Karpas-422 (cell line): ENCODE measurements at regions not wholly inside any gene's neighbourhood (a gene's known extent, or its start where the extent isn't known, plus 50 kb on each side); places are given as distances from the start of the nearest gene placed in this dataset.

Experiments
- DNase-seq: peaks from one replicate; pipeline ENCODE4 v3.0.0-alpha.2; 2015
- H2AFZ ChIP-seq: fragments of 200-600 bp; sonication (generic); 2 replicates; pipeline ENCODE4 v1.6.1; 2014; ENCODE audit warnings: antibody characterized with exemption, low read length, mixed read lengths
- H3K27ac ChIP-seq: fragments of 200-600 bp; sonication (generic); 2 replicates; pipeline ENCODE4 v1.5.1; 2014; ENCODE audit warnings: mild to moderate bottlenecking, low read length, moderate library complexity
- H3K27me3 ChIP-seq: fragments of 200-600 bp; sonication (generic); 2 replicates; pipeline ENCODE4 v1.6.1; 2014; ENCODE audit warnings: low read length, mixed read lengths
- H3K36me3 ChIP-seq: fragments of 200-600 bp; sonication (generic); 2 replicates; pipeline ENCODE4 v1.6.1; 2014; ENCODE audit warnings: low read length, mixed read lengths; ENCODE audit not compliant: insufficient read depth
- H3K4me1 ChIP-seq: fragments of 200-600 bp; sonication (generic); 2 replicates; pipeline ENCODE4 v1.6.1; 2014; ENCODE audit warnings: mild to moderate bottlenecking, low read length, mixed read lengths
- H3K4me2 ChIP-seq: fragments of 200-600 bp; sonication (generic); 2 replicates; pipeline ENCODE4 v1.6.1; 2014; ENCODE audit warnings: low read length, low read depth, mild to moderate bottlenecking; ENCODE audit not compliant: poor library complexity, severe bottlenecking
- H3K4me3 ChIP-seq: fragments of 200-600 bp; sonication (generic); 2 replicates; pipeline ENCODE4 v1.5.1; 2014; ENCODE audit warnings: mild to moderate bottlenecking, antibody characterized with exemption, low read length, mixed read lengths
- H3K79me2 ChIP-seq: fragments of 200-600 bp; sonication (generic); 2 replicates; pipeline ENCODE4 v1.6.1; 2014; ENCODE audit warnings: mild to moderate bottlenecking, low read length, mixed read lengths
- H3K9ac ChIP-seq: fragments of 200-600 bp; sonication (generic); 2 replicates; pipeline ENCODE4 v1.6.0; 2014; ENCODE audit warnings: low read length
- H3K9me2 ChIP-seq: fragments of 200-600 bp; sonication (generic), shearing (Covaris generic); replicated peaks from 2 replicates; pipeline ENCODE4 v1.6.0; 2014; ENCODE audit warnings: mild to moderate bottlenecking, low read length, moderate library complexity; ENCODE audit not compliant: insufficient read depth
- H3K9me3 ChIP-seq: fragments of 300-700, 200-600 bp; sonication (generic); 2 replicates; pipeline ENCODE4 v1.6.1; 2014; ENCODE audit warnings: low read length, mixed read lengths
- H4K20me1 ChIP-seq: fragments of 200-600 bp; sonication (generic); 2 replicates; pipeline ENCODE4 v1.6.1; 2014; ENCODE audit warnings: mild to moderate bottlenecking, antibody characterized with exemption, low read length, low read depth; ENCODE audit not compliant: insufficient read depth

GRCh38 chr10:78784546-78784945 lies 284.2 kb upstream of the ZMIZ1 start:
- no peaks in the 10 kb centered on the region for H3K9me3 ChIP-seq
- no peaks in the 10 kb centered on the region for H3K36me3 ChIP-seq
- H3K9ac ChIP-seq: no peak overlapping the region
- no peak overlapping the region for H2AFZ ChIP-seq
- H3K9me2 ChIP-seq: no peaks in the 10 kb centered on the region
- no peaks in the 10 kb centered on the region; the same call in 1 of the 2 replicates for H4K20me1 ChIP-seq
- H3K4me2 ChIP-seq: no peak overlapping the region
- peaks cover 9% of the 10 kb centered on the region for H3K4me1 ChIP-seq
- H3K79me2 ChIP-seq: no peaks in the 10 kb centered on the region
- DNase-seq: no peak
- H3K4me3 ChIP-seq: no peak overlapping the region
- H3K27ac ChIP-seq: no peak overlapping the region
- no peaks in the 10 kb centered on the region for H3K27me3 ChIP-seq

GRCh38 chr10:78785066-78785465 lies 283.7 kb upstream of the ZMIZ1 start:
- Histone ChIP-seq H3K9me2 (no peaks in the 10 kb centered on the region), H3K79me2 (no peaks in the 10 kb centered on the region), H3K4me2 (no peak overlapping the region), H3K36me3 (no peaks in the 10 kb centered on the region), H3K9me3 (no peaks in the 10 kb centered on the region), H3K27me3 (no peaks in the 10 kb centered on the region), H3K4me1 (peaks cover 9% of the 10 kb centered on the region), H4K20me1 (no peaks in the 10 kb centered on the region; the same call in 1 of the 2 replicates), H3K4me3 (no peak overlapping the region), H3K27ac (no peak overlapping the region), H3K9ac (no peak overlapping the region), H2AFZ (no peak overlapping the region)
- no peak for DNase-seq

DNA sequence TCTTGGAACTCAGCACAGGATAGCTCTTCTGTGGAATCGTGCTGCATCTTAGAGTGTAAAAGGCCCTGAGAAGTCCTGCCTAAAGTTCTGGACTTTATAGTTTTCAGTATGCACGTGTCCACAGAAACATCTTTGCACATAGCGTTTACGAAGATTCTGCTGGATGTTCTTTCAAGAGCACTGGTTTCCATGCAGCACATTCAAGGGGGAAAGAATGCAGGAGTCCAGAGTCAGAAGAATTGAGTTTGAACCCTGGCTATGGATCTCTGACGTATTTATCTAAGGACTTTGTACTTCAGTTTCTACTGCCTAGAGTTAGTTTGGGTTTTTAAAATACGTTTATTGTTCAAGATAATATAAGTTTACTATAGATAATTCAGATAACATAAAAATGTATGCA lies 282.8 kb upstream of the ZMIZ1 start:
- no peaks in the 10 kb centered on the region for H3K27me3 ChIP-seq
- no peak overlapping the region for H3K4me3 ChIP-seq
- H4K20me1 ChIP-seq: no peaks in the 10 kb centered on the region
- H3K9me3 ChIP-seq: no peaks in the 10 kb centered on the region
- no peak overlapping the region for H2AFZ ChIP-seq
- H3K9me2 ChIP-seq: no peaks in the 10 kb centered on the region
- H3K4me2 ChIP-seq: no peak overlapping the region
- peaks cover 9% of the 10 kb centered on the region for H3K4me1 ChIP-seq
- H3K9ac ChIP-seq: no peak overlapping the region
- no peak for DNase-seq
- no peaks in the 10 kb centered on the region for H3K79me2 ChIP-seq
- H3K27ac ChIP-seq: no peak overlapping the region
- H3K36me3 ChIP-seq: no peaks in the 10 kb centered on the region

- no peak for DNase-seq
- no peaks in the 10 kb centered on the region for H4K20me1 ChIP-seq
- H3K9me3 ChIP-seq: no peaks in the 10 kb centered on the region
- no peak overlapping the region for H2AFZ ChIP-seq
- H3K36me3 ChIP-seq: no peaks in the 10 kb centered on the region
- H3K4me3 ChIP-seq: no peak overlapping the region
- no peaks in the 10 kb centered on the region for H3K79me2 ChIP-seq
- no peak overlapping the region for H3K4me2 ChIP-seq
- H3K27me3 ChIP-seq: no peaks in the 10 kb centered on the region
- H3K9me2 ChIP-seq: no peaks in the 10 kb centered on the region
- H3K27ac ChIP-seq: no peak overlapping the region
- no peak overlapping the region for H3K9ac ChIP-seq
- peaks cover 9% of the 10 kb centered on the region for H3K4me1 ChIP-seq
These were observed 281.6 kb upstream of the ZMIZ1 start for GRCh38 chr10:78787125-78787524.

DNA sequence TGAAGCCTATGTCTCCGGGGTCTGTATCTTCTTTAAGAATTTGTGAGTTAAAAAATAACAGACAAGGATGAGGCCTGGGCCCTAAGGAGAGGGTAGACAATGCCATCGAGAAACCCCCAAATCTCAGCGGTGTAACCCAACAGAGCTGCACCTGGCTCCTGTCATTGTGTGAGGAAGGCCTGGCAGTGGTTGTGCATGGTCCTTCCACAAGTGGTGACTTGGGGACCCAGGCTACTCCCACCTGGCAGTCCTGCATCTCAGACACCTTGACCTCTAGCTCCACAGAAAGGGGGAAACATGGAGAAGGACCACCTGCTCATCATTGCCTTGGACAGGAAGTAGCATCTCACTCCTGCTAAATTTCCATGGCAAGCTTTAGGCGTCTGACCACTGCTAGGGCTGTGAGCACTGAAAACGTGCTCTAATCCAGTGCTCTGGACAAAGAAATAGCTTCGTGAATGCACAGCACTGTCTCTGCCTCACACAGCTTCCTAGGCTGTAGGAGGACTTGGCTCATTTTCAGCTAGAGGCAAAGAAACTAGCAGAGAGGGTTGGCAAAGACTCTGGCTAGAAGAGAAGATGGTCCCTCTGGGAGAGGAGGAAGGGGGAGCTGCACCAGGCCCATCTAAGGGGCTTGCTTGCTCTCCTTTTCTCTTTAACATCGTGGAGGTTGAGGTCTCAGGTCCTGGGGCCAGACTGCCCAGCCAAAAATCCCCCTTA lies 273.9 kb upstream of the ZMIZ1 start:
- no peak for DNase-seq
- Histone ChIP-seq H4K20me1 (no peaks in the 10 kb centered on the region), H3K79me2 (no peaks in the 10 kb centered on the region), H3K9ac (no peak overlapping the region), H3K9me3 (no peaks in the 10 kb centered on the region), H3K4me3 (no peak overlapping the region), H3K9me2 (no peaks in the 10 kb centered on the region), H3K4me1 (no peaks in the 10 kb centered on the region), H3K36me3 (no peaks in the 10 kb centered on the region), H3K4me2 (no peak overlapping the region), H3K27me3 (no peaks in the 10 kb centered on the region), H2AFZ (no peak overlapping the region), H3K27ac (no peak overlapping the region)

- H4K20me1 ChIP-seq: no peaks in the 10 kb centered on the region
- no peaks in the 10 kb centered on the region for H3K9me2 ChIP-seq
- H3K27me3 ChIP-seq: no peaks in the 10 kb centered on the region
- no peaks in the 10 kb centered on the region for H3K4me1 ChIP-seq
- H3K9ac ChIP-seq: no peak overlapping the region
- no peak overlapping the region for H3K4me3 ChIP-seq
- H3K9me3 ChIP-seq: no peaks in the 10 kb centered on the region
- no peak overlapping the region for H3K27ac ChIP-seq
- no peak overlapping the region for H3K4me2 ChIP-seq
- no peak overlapping the region for H2AFZ ChIP-seq
- no peaks in the 10 kb centered on the region for H3K36me3 ChIP-seq
- DNase-seq: no peak
- no peaks in the 10 kb centered on the region for H3K79me2 ChIP-seq
These were observed 269.6 kb upstream of the ZMIZ1 start for GRCh38 chr10:78798976-78799730.

GRCh38 chr10:78800006-78800405 lies 268.8 kb upstream of the ZMIZ1 start:
- Histone ChIP-seq H3K4me3 (no peak overlapping the region), H3K36me3 (no peaks in the 10 kb centered on the region), H3K9me3 (no peaks in the 10 kb centered on the region), H3K4me2 (no peak overlapping the region), H3K9ac (no peak overlapping the region), H3K79me2 (no peaks in the 10 kb centered on the region), H3K27me3 (no peaks in the 10 kb centered on the region), H4K20me1 (no peaks in the 10 kb centered on the region), H2AFZ (no peak overlapping the region), H3K9me2 (no peaks in the 10 kb centered on the region), H3K27ac (no peak overlapping the region), H3K4me1 (no peaks in the 10 kb centered on the region)
- DNase-seq: no peak

GRCh38 chr10:78800535-78801320 lies 268.0 kb upstream of the ZMIZ1 start:
- Histone ChIP-seq H3K27me3 (no peaks in the 10 kb centered on the region), H3K79me2 (no peaks in the 10 kb centered on the region), H3K36me3 (no peaks in the 10 kb centered on the region), H3K27ac (no peak overlapping the region), H3K9me3 (no peaks in the 10 kb centered on the region), H2AFZ (no peak overlapping the region), H3K9ac (no peak overlapping the region), H3K4me2 (no peak overlapping the region), H3K9me2 (no peaks in the 10 kb centered on the region), H3K4me3 (no peak overlapping the region), H3K4me1 (no peaks in the 10 kb centered on the region), H4K20me1 (no peaks in the 10 kb centered on the region)
- no peak for DNase-seq
